ENCODE measurements at regions not wholly inside any gene's neighbourhood (a gene's known extent, or its start where the extent isn't known, plus 50 kb on each side); places are given as distances from the start of the nearest gene placed in this dataset.
A peak's percentile ranks its signal among the peaks of the same experiment; 100 is the strongest.

GRCh38 chr1:198809247-198809646 lies 170.4 kb downstream of the PTPRC start:
- Histone ChIP-seq H3K36me3 (ENCODE audit: insufficient read depth, low read length) (peaks cover 24% of the 10 kb centered on the region), H3K9me3 (ENCODE audit: low read depth, low read length) (peaks cover 6% of the 10 kb centered on the region; the same call in 1 of the 2 replicates), H3K4me3 (no peak overlapping the region), H3K27ac (peak overlapping the region; percentile 39), H3K9ac (ENCODE audit: insufficient read length) (no peak overlapping the region)
- no peak for DNase-seq (ENCODE audit: low read depth, low spot score)
- TF ChIP-seq FOXP2 (optimal IDR thresholded peaks at IDR 0.05; ENCODE audit: control extremely low read depth, extremely low read length, insufficient read depth) (no peak), EZH2 (IDR thresholded peaks at IDR 0.05) (no peak), POLR2AphosphoS5 (IDR thresholded peaks at IDR 0.05; ENCODE audit: borderline replicate concordance, low read depth, low read length) (no peak)

GRCh38 chr1:198811449-198811848 lies 172.6 kb downstream of the PTPRC start:
- H3K4me3 ChIP-seq: no peak overlapping the region

DNA sequence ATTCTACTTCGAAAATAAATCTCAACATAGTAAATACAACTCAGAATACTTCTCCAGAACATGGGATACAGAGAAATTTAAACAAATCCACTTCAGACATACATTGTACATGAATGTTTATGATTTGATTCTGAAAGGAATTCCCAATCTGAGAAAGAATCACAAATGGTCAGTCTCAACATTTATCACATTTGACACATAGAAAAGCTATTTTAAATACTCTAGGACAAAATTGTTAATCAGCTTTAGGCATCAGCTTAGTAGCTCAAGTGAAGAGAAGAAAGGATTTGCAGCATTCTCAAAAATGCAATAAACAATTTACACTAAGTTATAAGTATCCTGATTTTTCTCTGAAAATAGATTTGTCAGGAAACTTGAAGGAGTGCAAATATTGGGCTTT lies 184.8 kb downstream of the PTPRC start:
- Histone ChIP-seq H3K4me3 (no peak overlapping the region), H3K27ac (no peak overlapping the region), H3K9me3 (ENCODE audit: low read depth, low read length) (no peaks in the 10 kb centered on the region), H3K9ac (ENCODE audit: insufficient read length) (no peak overlapping the region), H3K36me3 (ENCODE audit: insufficient read depth, low read length) (no peaks in the 10 kb centered on the region; the same call in 1 of the 2 replicates)
- TF ChIP-seq EZH2 (IDR thresholded peaks at IDR 0.05) (no peak), POLR2AphosphoS5 (IDR thresholded peaks at IDR 0.05; ENCODE audit: borderline replicate concordance, low read depth, low read length) (no peak), FOXP2 (optimal IDR thresholded peaks at IDR 0.05; ENCODE audit: control extremely low read depth, extremely low read length, insufficient read depth) (no peak)
- DNase-seq (ENCODE audit: low read depth, low spot score): no peak

More at GRCh38 chr1:198811449-198811848, 172.6 kb downstream of the PTPRC start:
- Histone ChIP-seq H3K36me3 (ENCODE audit: insufficient read depth, low read length) (peaks cover 29% of the 10 kb centered on the region), H3K9ac (ENCODE audit: insufficient read length) (no peak overlapping the region), H3K9me3 (ENCODE audit: low read depth, low read length) (peaks cover 11% of the 10 kb centered on the region; the same call in 1 of the 2 replicates), H3K27ac (no peak overlapping the region)
- DNase-seq (ENCODE audit: low read depth, low spot score): no peak
- TF ChIP-seq POLR2AphosphoS5 (IDR thresholded peaks at IDR 0.05; ENCODE audit: borderline replicate concordance, low read depth, low read length): no peak
- TF ChIP-seq FOXP2 (optimal IDR thresholded peaks at IDR 0.05; ENCODE audit: control extremely low read depth, extremely low read length, insufficient read depth): no peak
- no peak for TF ChIP-seq EZH2 (IDR thresholded peaks at IDR 0.05)

DNA sequence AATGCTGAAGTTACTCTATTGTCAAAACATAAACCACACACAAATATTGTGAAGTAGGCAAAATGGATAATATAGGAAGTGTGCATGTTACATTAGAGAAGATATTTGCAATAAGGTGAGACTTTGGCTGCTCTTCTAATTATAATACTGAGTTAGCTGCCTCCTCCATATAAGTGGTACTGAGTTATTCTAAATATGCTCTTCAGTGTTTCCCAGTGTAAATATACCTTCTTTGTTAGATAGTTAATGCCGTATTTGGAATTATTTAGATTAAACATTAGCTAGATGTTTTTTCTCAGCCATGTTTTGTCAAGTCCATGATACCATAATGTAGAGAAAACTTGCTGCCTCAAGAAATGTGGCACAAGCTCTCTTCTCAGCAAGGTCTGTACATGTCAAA lies 186.4 kb downstream of the PTPRC start:
- H3K9me3 ChIP-seq (ENCODE audit: low read depth, low read length): no peaks in the 10 kb centered on the region
- no peak overlapping the region for H3K4me3 ChIP-seq
- no peak overlapping the region for H3K27ac ChIP-seq
- DNase-seq (ENCODE audit: low read depth, low spot score): no peak
- no peaks in the 10 kb centered on the region; the same call in 1 of the 2 replicates for H3K36me3 ChIP-seq (ENCODE audit: insufficient read depth, low read length)
- no peak for TF ChIP-seq EZH2 (IDR thresholded peaks at IDR 0.05)
- no peak for TF ChIP-seq POLR2AphosphoS5 (IDR thresholded peaks at IDR 0.05; ENCODE audit: borderline replicate concordance, low read depth, low read length)
- TF ChIP-seq FOXP2 (optimal IDR thresholded peaks at IDR 0.05; ENCODE audit: control extremely low read depth, extremely low read length, insufficient read depth): no peak
- no peak overlapping the region for H3K9ac ChIP-seq (ENCODE audit: insufficient read length)

- H3K9me3 ChIP-seq (ENCODE audit: low read depth, low read length): no peaks in the 10 kb centered on the region
- H3K27ac ChIP-seq: peak overlapping the region; percentile 37
- no peak overlapping the region for H3K4me3 ChIP-seq
- H3K9ac ChIP-seq (ENCODE audit: insufficient read length): no peak overlapping the region
- DNase-seq (ENCODE audit: low read depth, low spot score): no peak
- no peak for TF ChIP-seq POLR2AphosphoS5 (IDR thresholded peaks at IDR 0.05; ENCODE audit: borderline replicate concordance, low read depth, low read length)
- no peak for TF ChIP-seq EZH2 (IDR thresholded peaks at IDR 0.05)
- TF ChIP-seq FOXP2 (optimal IDR thresholded peaks at IDR 0.05; ENCODE audit: control extremely low read depth, extremely low read length, insufficient read depth): no peak
- peaks cover 7% of the 10 kb centered on the region; the same call in 1 of the 2 replicates for H3K36me3 ChIP-seq (ENCODE audit: insufficient read depth, low read length)
Observed at GRCh38 chr1:198829356-198829755, 190.5 kb downstream of the PTPRC start.

- H3K27ac ChIP-seq: peak overlapping the region; percentile 37
- no peaks in the 10 kb centered on the region for H3K9me3 ChIP-seq (ENCODE audit: low read depth, low read length)
- H3K9ac ChIP-seq (ENCODE audit: insufficient read length): no peak overlapping the region
- no peak overlapping the region for H3K4me3 ChIP-seq
- peaks cover 7% of the 10 kb centered on the region; the same call in 1 of the 2 replicates for H3K36me3 ChIP-seq (ENCODE audit: insufficient read depth, low read length)
- DNase-seq (ENCODE audit: low read depth, low spot score): no peak
- TF ChIP-seq EZH2 (IDR thresholded peaks at IDR 0.05): no peak
- no peak for TF ChIP-seq FOXP2 (optimal IDR thresholded peaks at IDR 0.05; ENCODE audit: control extremely low read depth, extremely low read length, insufficient read depth)
- no peak for TF ChIP-seq POLR2AphosphoS5 (IDR thresholded peaks at IDR 0.05; ENCODE audit: borderline replicate concordance, low read depth, low read length)
Observed at GRCh38 chr1:198829944-198830343, 191.1 kb downstream of the PTPRC start.

DNA sequence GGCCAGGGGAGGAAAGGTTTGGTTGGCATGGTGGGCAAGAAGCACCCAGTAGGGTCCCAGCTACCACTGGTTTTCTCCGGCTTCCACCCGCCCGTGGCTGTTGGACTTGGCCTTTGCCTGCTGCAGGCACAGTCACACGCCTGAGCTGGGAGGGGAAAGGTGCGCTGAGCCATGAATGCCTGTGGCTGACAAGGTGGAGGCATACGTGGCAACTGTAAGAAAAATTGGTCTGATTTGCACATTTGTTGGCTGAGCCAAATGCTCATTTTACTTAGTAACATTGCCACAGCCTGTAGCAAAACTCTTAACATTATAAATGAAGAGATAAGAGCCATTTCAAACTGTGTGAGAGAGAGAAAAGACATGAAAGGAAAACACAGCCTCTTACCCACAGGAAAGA lies 191.6 kb downstream of the PTPRC start:
- Histone ChIP-seq H3K9me3 (ENCODE audit: low read depth, low read length) (no peaks in the 10 kb centered on the region), H3K4me3 (no peak overlapping the region), H3K27ac (peak overlapping the region; percentile 37), H3K9ac (ENCODE audit: insufficient read length) (no peak overlapping the region), H3K36me3 (ENCODE audit: insufficient read depth, low read length) (peaks cover 7% of the 10 kb centered on the region; the same call in 1 of the 2 replicates)
- DNase-seq (ENCODE audit: low read depth, low spot score): no peak
- TF ChIP-seq POLR2AphosphoS5 (IDR thresholded peaks at IDR 0.05; ENCODE audit: borderline replicate concordance, low read depth, low read length): no peak
- no peak for TF ChIP-seq FOXP2 (optimal IDR thresholded peaks at IDR 0.05; ENCODE audit: control extremely low read depth, extremely low read length, insufficient read depth)
- no peak for TF ChIP-seq EZH2 (IDR thresholded peaks at IDR 0.05)

DNA sequence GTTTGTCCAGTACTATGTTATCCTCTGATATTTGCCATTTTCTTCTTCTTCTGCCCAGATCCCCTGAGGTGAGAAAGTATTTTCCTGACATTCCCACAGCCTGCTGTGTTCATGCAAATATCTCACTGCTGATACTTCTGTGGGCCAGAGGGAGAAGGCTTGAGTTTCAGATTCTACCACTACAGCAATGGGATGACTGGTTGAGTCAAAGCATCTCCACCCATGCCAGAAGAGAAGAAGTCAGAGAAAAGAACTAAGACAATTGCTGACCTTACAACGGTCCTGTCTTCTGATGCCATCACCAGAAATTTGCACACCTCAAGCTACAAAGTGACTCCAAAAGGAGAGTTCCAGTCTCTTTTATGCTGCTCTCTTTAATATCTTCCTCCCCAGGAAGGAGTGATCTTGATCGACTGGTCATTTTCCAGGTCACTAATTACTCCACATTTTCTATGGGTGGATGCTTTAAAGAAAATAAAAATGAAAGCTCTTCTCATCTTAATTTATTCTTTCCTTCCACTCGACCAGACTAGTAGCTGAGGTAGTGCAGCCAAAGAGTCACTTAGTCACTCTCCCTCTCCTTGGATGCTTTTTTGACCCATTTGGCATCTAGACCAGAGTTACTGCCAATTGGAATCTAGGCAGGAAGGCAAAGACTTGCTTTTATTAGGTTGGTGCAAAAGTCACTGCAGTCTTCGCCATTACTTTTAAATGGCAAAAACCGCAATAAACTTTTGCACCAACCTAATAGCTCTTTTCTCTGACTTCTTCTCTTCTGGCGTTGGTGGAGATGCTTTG lies 195.1 kb downstream of the PTPRC start:
- DNase-seq (ENCODE audit: low read depth, low spot score): no peak
- Histone ChIP-seq H3K9ac (ENCODE audit: insufficient read length) (no peak overlapping the region), H3K27ac (peak overlapping the region; percentile 71), H3K36me3 (ENCODE audit: insufficient read depth, low read length) (0 out of 2 replicates have a peak, but pooled peaks cover 12% of the 10 kb centered on the region), H3K9me3 (ENCODE audit: low read depth, low read length) (no peaks in the 10 kb centered on the region), H3K4me3 (no peak overlapping the region)
- TF ChIP-seq EZH2 (IDR thresholded peaks at IDR 0.05) (no peak), POLR2AphosphoS5 (IDR thresholded peaks at IDR 0.05; ENCODE audit: borderline replicate concordance, low read depth, low read length) (no peak; the same call in 1 of the 2 replicates), FOXP2 (optimal IDR thresholded peaks at IDR 0.05; ENCODE audit: control extremely low read depth, extremely low read length, insufficient read depth) (no peak)

All from SK-N-MC (cell line).